ENCODE measurements at regions not wholly inside any gene's neighbourhood (a gene's known extent, or its start where the extent isn't known, plus 50 kb on each side); places are given as distances from the start of the nearest gene placed in this dataset.
A peak's percentile ranks its signal among the peaks of the same experiment; 100 is the strongest.
"Not testable (repeated sequence)": the region's sequence is repeated elsewhere in the genome, so short reads cannot be mapped to it uniquely, and the experiment has no call there.

DNA sequence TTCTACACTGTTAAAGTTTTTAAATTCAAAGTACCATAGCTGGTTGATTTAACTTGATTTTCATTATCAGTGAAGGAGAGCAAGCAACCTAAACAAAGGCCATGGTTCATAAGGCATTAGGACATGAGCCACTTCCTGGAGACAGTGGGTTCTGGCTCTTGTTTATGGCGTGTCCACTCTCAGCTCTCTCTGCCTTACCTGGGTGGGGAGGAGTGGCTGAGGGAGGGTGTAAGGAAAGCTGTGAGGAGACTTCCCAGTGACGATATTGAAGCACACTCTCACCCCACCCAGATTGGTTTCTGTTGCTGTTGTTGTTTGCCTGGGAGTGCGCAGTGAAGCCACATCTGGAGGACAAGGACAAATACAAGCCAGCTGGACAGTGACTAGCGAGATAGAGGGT is 365.3 kb upstream of the FZD8 start:
- H3K9me3 ChIP-seq = no peaks in the 10 kb centered on the region
- intact Hi-C loops (cut with DNase I) = no loop called here
- WGBS, 2 donors = 70 to 77% methylated on average over 4 of the region's 4 CpGs
- no peaks in the 10 kb centered on the region for H3K4me1 ChIP-seq
- no peaks in the 10 kb centered on the region for H3K36me3 ChIP-seq
- no peaks in the 10 kb centered on the region for H3K27me3 ChIP-seq
- ATAC-seq (no peak), DNase-seq (no peak), FAIRE-seq (no peak)
- no peak overlapping the region for H3K27ac ChIP-seq
- no peak overlapping the region for H3K4me3 ChIP-seq
- TF ChIP-seq, protein P1, sequence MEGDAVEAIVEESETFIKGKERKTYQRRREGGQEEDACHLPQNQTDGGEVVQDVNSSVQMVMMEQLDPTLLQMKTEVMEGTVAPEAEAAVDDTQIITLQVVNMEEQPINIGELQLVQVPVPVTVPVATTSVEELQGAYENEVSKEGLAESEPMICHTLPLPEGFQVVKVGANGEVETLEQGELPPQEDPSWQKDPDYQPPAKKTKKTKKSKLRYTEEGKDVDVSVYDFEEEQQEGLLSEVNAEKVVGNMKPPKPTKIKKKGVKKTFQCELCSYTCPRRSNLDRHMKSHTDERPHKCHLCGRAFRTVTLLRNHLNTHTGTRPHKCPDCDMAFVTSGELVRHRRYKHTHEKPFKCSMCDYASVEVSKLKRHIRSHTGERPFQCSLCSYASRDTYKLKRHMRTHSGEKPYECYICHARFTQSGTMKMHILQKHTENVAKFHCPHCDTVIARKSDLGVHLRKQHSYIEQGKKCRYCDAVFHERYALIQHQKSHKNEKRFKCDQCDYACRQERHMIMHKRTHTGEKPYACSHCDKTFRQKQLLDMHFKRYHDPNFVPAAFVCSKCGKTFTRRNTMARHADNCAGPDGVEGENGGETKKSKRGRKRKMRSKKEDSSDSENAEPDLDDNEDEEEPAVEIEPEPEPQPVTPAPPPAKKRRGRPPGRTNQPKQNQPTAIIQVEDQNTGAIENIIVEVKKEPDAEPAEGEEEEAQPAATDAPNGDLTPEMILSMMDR (IDR thresholded peaks at IDR 0.05) = no peak

DNA sequence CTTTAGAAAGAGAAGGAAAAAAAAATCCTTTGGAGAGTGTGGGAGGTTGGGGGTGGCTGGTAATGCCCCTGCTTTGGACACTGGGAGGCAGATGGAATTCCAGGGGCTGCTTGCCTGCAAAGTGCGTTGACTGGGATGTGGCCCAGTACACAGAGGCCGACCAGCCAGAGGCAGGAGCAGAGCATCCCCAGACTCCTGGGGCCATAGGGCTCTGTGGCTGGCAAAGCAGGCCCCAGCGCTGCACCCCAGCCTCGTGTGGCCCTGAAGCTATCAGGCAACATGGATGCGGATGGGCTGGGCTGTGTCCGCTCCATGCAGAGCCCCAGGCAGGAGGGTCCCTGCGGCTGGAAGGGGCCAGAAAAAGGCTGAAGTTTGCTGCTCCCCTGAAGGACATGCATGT is 361.6 kb upstream of the FZD8 start:
- Histone ChIP-seq H3K36me3 (no peaks in the 10 kb centered on the region), H3K27me3 (no peaks in the 10 kb centered on the region), H3K9me3 (no peaks in the 10 kb centered on the region), H3K4me1 (no peaks in the 10 kb centered on the region), H3K4me3 (no peak overlapping the region), H3K27ac (no peak overlapping the region)
- intact Hi-C loops (cut with DNase I) = no loop called here
- peak in 1 of 6 donors; percentile 45 for DNase-seq
- no peak for FAIRE-seq
- TF ChIP-seq, protein P1 (IDR thresholded peaks at IDR 0.05) = no peak
- ATAC-seq = no peak
- 79 to 80% methylated on average over 7 of the region's 7 CpGs for WGBS, 2 donors

GRCh38 chr10:36003031-36003600 is 361.0 kb upstream of the FZD8 start:
- TF ChIP-seq, protein P1 (IDR thresholded peaks at IDR 0.05) = no peak
- Histone ChIP-seq H3K27ac (no peak overlapping the region), H3K4me1 (no peaks in the 10 kb centered on the region), H3K4me3 (no peak overlapping the region), H3K36me3 (no peaks in the 10 kb centered on the region), H3K9me3 (no peaks in the 10 kb centered on the region), H3K27me3 (no peaks in the 10 kb centered on the region)
- intact Hi-C loops (cut with DNase I) = no loop called here
- DNase-seq = no peak
- ATAC-seq = no peak
- WGBS, 2 donors = 66 to 80% methylated on average over 12 of the region's 12 CpGs
- FAIRE-seq = no peak

GRCh38 chr10:36002445-36002844 is 360.3 kb upstream of the FZD8 start:
- no peaks in the 10 kb centered on the region for H3K36me3 ChIP-seq
- WGBS, 2 donors = 76 to 85% methylated on average over 5 of the region's 5 CpGs
- H3K9me3 ChIP-seq = no peaks in the 10 kb centered on the region
- DNase-seq (no peak), FAIRE-seq (no peak), ATAC-seq (no peak)
- no peak overlapping the region for H3K27ac ChIP-seq
- H3K27me3 ChIP-seq = no peaks in the 10 kb centered on the region
- H3K4me3 ChIP-seq = no peak overlapping the region
- TF ChIP-seq, protein P1 (IDR thresholded peaks at IDR 0.05) = no peak
- H3K4me1 ChIP-seq = no peaks in the 10 kb centered on the region
- intact Hi-C loops (cut with DNase I) = no loop called here

GRCh38 chr10:36000754-36001153 is 358.7 kb upstream of the FZD8 start:
- ATAC-seq; H3K27ac ChIP-seq; intact Hi-C loops (cut with DNase I); H3K9me3 ChIP-seq; H3K4me1 ChIP-seq; FAIRE-seq; H3K4me3 ChIP-seq; H3K27me3 ChIP-seq; DNase-seq; H3K36me3 ChIP-seq: not testable (repeated sequence)
- 90 to 100% methylated on average over 1 of the region's 1 CpG for WGBS, 2 donors
